ENCODE measurements at regions not wholly inside any gene's neighbourhood (a gene's known extent, or its start where the extent isn't known, plus 50 kb on each side); places are given as distances from the start of the nearest gene placed in this dataset.

DNA sequence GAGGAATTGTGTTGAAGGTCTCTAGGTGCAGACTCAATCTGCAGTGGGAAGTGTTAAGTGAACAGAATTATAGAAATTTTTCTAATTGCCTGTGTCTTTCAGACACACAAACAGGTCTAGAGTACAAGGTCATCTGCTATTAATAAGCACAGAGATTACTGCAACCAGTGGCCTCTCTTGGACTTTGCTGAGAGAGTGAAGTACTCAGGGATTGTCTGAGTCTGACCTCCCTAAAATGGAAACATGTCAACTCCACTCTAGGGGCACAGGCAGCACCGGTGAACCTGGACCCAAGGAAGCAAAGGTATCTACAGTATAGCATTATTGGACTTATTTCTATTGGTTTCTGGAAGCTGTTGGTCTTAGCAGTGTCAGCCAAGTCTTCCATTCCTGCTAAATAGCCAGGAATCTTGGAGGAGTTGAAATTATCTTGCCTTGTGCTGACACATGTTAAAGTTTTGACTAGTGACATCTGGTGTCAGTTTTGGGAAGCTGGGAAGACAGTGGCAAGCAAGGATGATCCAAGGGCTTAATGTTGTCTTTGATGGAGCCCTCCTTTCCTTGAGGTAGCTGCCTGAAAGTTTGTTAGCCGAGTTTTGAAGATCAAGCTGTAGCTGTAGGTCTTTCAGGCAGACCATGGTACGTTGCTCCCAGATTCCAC lies 61.1 kb upstream of the NMUR2 start (continued):
- TF ChIP-seq DMTF1 (CRISPR knock-in tag; IDR thresholded peaks at IDR 0.05) (no peak), MYNN (CRISPR knock-in tag; IDR thresholded peaks at IDR 0.05; ENCODE audit: low read depth) (no peak), ZC3H13 (CRISPR knock-in tag; IDR thresholded peaks at IDR 0.05) (no peak), KIAA2018 (CRISPR knock-in tag; IDR thresholded peaks at IDR 0.05; ENCODE audit: borderline replicate concordance) (no peak), TCF7L2 (IDR thresholded peaks at IDR 0.05; ENCODE audit: low read depth, low read length) (no peak), ZFP82 (CRISPR knock-in tag; IDR thresholded peaks at IDR 0.05; ENCODE audit: borderline replicate concordance) (no peak), NCOA5 (CRISPR knock-in tag; IDR thresholded peaks at IDR 0.05) (no peak), HMG20B (CRISPR knock-in tag; conservative IDR thresholded peaks at IDR 0.05) (no peak)
- TF ChIP-seq, protein P1, sequence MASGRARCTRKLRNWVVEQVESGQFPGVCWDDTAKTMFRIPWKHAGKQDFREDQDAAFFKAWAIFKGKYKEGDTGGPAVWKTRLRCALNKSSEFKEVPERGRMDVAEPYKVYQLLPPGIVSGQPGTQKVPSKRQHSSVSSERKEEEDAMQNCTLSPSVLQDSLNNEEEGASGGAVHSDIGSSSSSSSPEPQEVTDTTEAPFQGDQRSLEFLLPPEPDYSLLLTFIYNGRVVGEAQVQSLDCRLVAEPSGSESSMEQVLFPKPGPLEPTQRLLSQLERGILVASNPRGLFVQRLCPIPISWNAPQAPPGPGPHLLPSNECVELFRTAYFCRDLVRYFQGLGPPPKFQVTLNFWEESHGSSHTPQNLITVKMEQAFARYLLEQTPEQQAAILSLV (CRISPR knock-in tag; IDR thresholded peaks at IDR 0.05; ENCODE audit: borderline replicate concordance), result no peak
